Pancreas (tissue), 10 donors: ENCODE measurements at regions not wholly inside any gene's neighbourhood (a gene's known extent, or its start where the extent isn't known, plus 50 kb on each side); places are given as distances from the start of the nearest gene placed in this dataset.

Source experiments
- ATAC-seq, 4 donors: fragments of 200-7000 bp; cut with Tn5 transposase; one replicate each; pipeline versions ENCODE4 v1.8.0 to v1.9.1; 2020; ENCODE audit warnings: mild to moderate bottlenecking in 4 of 4, moderate library complexity in 4 of 4
- DNase-seq, 6 donors: peaks; one replicate each; pipeline ENCODE4 v3.0.0-alpha.2; 2020
- FAIRE-seq: peaks from 2 replicates; lab custom pipeline; 2012; peaks lifted over from hg19 to GRCh38; lab: Jason Lieb, UNC
- H3K27ac ChIP-seq, 4 donors: fragments of 200-600 bp; sonication (generic); 1 replicate in 3 of 4; 2 replicates in 1 of 4; pipeline versions ENCODE4 v1.5.0 to v1.8.0; 2020
- H3K27me3 ChIP-seq, 4 donors: fragments of 200-600 bp; one replicate each; pipeline ENCODE4 v1.8.0; 2021
- H3K36me3 ChIP-seq, 3 donors: fragments of 200-600 bp; sonication (generic) in 1 of 3; one replicate each; pipeline versions ENCODE4 v1.5.0 to v1.8.0; 2020 to 2021
- H3K4me1 ChIP-seq, 3 donors: fragments of 200-600 bp; one replicate each; pipeline ENCODE4 v1.8.0; 2021
- H3K4me3 ChIP-seq, 4 donors: fragments of 200-600 bp; sonication (generic) in 2 of 4; one replicate each; pipeline versions ENCODE4 v1.5.0 to v1.8.0; 2020 to 2021
- H3K9me3 ChIP-seq, 4 donors: fragments of 200-600 bp; one replicate each; pipeline ENCODE4 v1.8.0; 2021
- WGBS, 2 donors: extraction: QIAGEN DNeasy Blood & Tissue Kit; methylation state at CpG; one replicate each; pipeline ENCODE4 v1.1.7; 2013; 5-methylcytosine and 5-hydroxymethylcytosine counted together
- intact Hi-C, 3 donors: fragments of 100-400 bp; cut with DNase I; formaldehyde crosslinking; loops; one replicate each; pipeline versions ENCODE4 v1.11.1 to v1.14.2; 2022
- TF ChIP-seq, protein P1 (sequence below), 4 donors: fragments of 200-600 bp; sonication (generic) in 3 of 4; IDR thresholded peaks; one replicate each; pipeline versions ENCODE4 v1.5.0 to v1.8.0; 2021; ENCODE audit warnings: antibody characterized with exemption in 4 of 4
- donor health status: healthy with polysubstance abuse.
- donor health status: DM: no; HTN: no; CAD: no; lungs with moderate emphysema.
- donor health status: DM: no; HTN: no; CAD: no.
- donor health status: control.
- donor health status: control.
- donor health status: Bipolar disorder and iron deficiency.
- donor health status: DM: yes; HTN: yes; CAD: no.
- donor health status: DM: no; HTN: no; CAD: no.
- donor health status: DM: no; HTN: no; CAD: no.
- donor health status: DM: yes; HTN: yes; CAD: no.

GRCh38 chr2:70356941-70357683 is 55.2 kb upstream of the FAM136A start:
- Histone ChIP-seq H3K27ac (no peak overlapping the region), H3K4me3 (no peak overlapping the region), H3K4me1 (no peaks in the 10 kb centered on the region), H3K27me3 (no peaks in the 10 kb centered on the region), H3K9me3 (no peaks in the 10 kb centered on the region), H3K36me3 (no peaks in the 10 kb centered on the region)
- TF ChIP-seq, protein P1, sequence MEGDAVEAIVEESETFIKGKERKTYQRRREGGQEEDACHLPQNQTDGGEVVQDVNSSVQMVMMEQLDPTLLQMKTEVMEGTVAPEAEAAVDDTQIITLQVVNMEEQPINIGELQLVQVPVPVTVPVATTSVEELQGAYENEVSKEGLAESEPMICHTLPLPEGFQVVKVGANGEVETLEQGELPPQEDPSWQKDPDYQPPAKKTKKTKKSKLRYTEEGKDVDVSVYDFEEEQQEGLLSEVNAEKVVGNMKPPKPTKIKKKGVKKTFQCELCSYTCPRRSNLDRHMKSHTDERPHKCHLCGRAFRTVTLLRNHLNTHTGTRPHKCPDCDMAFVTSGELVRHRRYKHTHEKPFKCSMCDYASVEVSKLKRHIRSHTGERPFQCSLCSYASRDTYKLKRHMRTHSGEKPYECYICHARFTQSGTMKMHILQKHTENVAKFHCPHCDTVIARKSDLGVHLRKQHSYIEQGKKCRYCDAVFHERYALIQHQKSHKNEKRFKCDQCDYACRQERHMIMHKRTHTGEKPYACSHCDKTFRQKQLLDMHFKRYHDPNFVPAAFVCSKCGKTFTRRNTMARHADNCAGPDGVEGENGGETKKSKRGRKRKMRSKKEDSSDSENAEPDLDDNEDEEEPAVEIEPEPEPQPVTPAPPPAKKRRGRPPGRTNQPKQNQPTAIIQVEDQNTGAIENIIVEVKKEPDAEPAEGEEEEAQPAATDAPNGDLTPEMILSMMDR (IDR thresholded peaks at IDR 0.05): no peak
- no peak for FAIRE-seq
- ATAC-seq: no peak
- WGBS, 2 donors: 46 to 49% methylated on average over 6 of the region's 6 CpGs
- no peak for DNase-seq
- intact Hi-C loops: no loop called here

DNA sequence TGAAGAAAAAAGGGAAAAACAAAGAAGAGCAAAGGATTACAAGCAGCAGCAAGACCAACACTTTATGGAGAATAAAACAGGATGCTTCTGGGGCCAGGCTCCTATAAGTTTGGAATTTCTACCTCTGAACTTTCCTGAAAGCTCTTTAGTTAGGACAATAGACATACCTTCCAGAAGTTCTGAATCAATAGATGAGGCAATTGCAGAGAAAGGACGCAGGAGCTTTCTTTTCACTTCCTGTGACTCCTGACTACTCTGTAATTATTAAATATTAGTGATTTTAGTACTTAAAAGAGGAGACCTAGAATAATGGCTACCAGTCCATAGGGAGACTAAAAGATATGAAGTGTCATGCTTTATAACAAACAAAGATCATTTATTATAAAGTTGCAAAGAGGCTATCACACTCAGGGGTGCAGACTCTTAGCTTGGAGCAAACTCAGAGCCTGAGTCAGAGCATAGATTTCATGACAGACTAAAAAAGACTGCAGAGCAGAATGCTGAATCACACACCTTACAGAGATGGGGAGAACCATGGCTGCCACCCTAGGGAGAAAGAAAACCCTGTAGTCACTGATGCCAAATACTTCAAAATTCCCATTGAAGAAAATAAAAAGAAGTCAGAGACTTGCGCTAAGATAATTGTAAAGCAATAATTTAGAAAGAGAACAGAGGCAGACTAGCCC is 52.5 kb upstream of the FAM136A start:
- no peak overlapping the region for H3K4me3 ChIP-seq
- ATAC-seq: no peak
- no peaks in the 10 kb centered on the region for H3K36me3 ChIP-seq
- no peak for DNase-seq
- no peaks in the 10 kb centered on the region for H3K27me3 ChIP-seq
- no peak overlapping the region for H3K27ac ChIP-seq
- 72% methylated on average over 2 of the region's 2 CpGs for WGBS, 2 donors
- H3K9me3 ChIP-seq: no peaks in the 10 kb centered on the region
- TF ChIP-seq, protein P1 (IDR thresholded peaks at IDR 0.05): no peak
- H3K4me1 ChIP-seq: no peaks in the 10 kb centered on the region
- intact Hi-C loops: no loop called here
- no peak for FAIRE-seq
